HG03342 (cell line): ENCODE measurements at regions not wholly inside any gene's neighbourhood (a gene's known extent, or its start where the extent isn't known, plus 50 kb on each side); places are given as distances from the start of the nearest gene placed in this dataset.
"Not testable (repeated sequence)": the region's sequence is repeated elsewhere in the genome, so short reads cannot be mapped to it uniquely, and the experiment has no call there.

Experiments
- ATAC-seq: cut with Tn5 transposase; IDR thresholded peaks from one replicate; pipeline ENCODE4 v1.9.1; 2021; ENCODE audit warnings: mild to moderate bottlenecking, moderate library complexity; ENCODE audit not compliant: unreplicated experiment

- ATAC-seq = no peak
Measured at GRCh38 chr14:35949920-35950513, 123.9 kb downstream of the BRMS1L start.

- not testable (repeated sequence) for ATAC-seq
Measured at GRCh38 chr14:35947983-35948382, 121.8 kb downstream of the BRMS1L start.

- no peak for ATAC-seq
Measured at GRCh38 chr14:35944847-35945246, 118.7 kb downstream of the BRMS1L start.

- peak; percentile 65 for ATAC-seq
Measured at GRCh38 chr14:35940291-35940690, 114.2 kb downstream of the BRMS1L start.

GRCh38 chr14:35938770-35939169 is 112.6 kb downstream of the BRMS1L start:
- no peak for ATAC-seq

GRCh38 chr14:35934499-35934898 is 108.4 kb downstream of the BRMS1L start:
- peak; percentile 49 for ATAC-seq

GRCh38 chr14:35932659-35933159 is 106.6 kb downstream of the BRMS1L start:
- peak; percentile 48 for ATAC-seq

GRCh38 chr14:35932136-35932535 is 106.0 kb downstream of the BRMS1L start:
- ATAC-seq = no peak

GRCh38 chr14:35931346-35931745 is 105.2 kb downstream of the BRMS1L start:
- no peak for ATAC-seq

GRCh38 chr14:35929186-35929585 is 103.0 kb downstream of the BRMS1L start:
- ATAC-seq = no peak

- no peak for ATAC-seq
Measured at GRCh38 chr14:35927727-35928126, 101.6 kb downstream of the BRMS1L start.

GRCh38 chr14:35925319-35925718 is 99.2 kb downstream of the BRMS1L start:
- no peak for ATAC-seq

GRCh38 chr14:35922590-35922989 is 96.5 kb downstream of the BRMS1L start:
- not testable (repeated sequence) for ATAC-seq

- ATAC-seq = no peak
Measured at GRCh38 chr14:35921745-35922144, 95.6 kb downstream of the BRMS1L start.
